ENCODE measurements at regions not wholly inside any gene's neighbourhood (a gene's known extent, or its start where the extent isn't known, plus 50 kb on each side); places are given as distances from the start of the nearest gene placed in this dataset.

DNA sequence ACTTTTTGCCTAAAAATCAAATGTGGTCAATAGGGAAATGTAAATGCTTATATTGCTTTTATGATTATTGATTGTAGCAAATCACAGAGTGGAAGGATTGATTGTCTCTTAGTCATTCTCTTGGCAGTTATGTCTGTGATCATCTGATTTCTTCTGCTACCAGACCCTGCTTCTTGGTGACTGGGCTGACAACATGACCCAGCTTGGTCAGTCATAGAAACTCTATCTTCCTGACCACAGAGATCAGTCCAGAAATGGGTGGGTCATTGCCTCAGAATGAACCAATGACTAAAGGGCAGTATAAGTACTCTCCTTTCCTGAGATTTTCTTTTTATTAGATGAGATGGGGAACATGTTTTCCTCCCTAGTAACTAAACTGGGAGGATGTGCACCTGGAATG is 87.6 kb downstream of the MAIP1 start:
- Histone ChIP-seq H3K27me3 (ENCODE audit: control insufficient read depth, insufficient read depth, low read length) (peaks cover 5% of the 10 kb centered on the region), H3K9me3 (ENCODE audit: control insufficient read depth in 2 of 2, low read length in 2 of 2) (peaks cover 0 to 12% of the 10 kb centered on the region in 2 experiments), H3K4me1 (ENCODE audit: control insufficient read depth, insufficient read depth, low read length, poor library complexity, severe bottlenecking) (no peaks in the 10 kb centered on the region), H3K36me3 (ENCODE audit: control insufficient read depth, insufficient read depth, low read length) (no peaks in the 10 kb centered on the region), H3K4me3 (ENCODE audit: low read depth, low read length) (no peak overlapping the region), H3K27ac (ENCODE audit: insufficient read depth, low read length, poor library complexity, severe bottlenecking) (no peak overlapping the region)
- Mint-ChIP-seq H3K27me3 (peaks cover 24% of the 10 kb centered on the region), H3K4me3 (no peak overlapping the region), H3K36me3 (no peaks in the 10 kb centered on the region), H3K27ac (no peak overlapping the region), H3K9me3 (peaks cover 0 to 27% (median 8%) of the 10 kb centered on the region in 7 donors), H3K4me1 (no peaks in the 10 kb centered on the region)
- ATAC-seq (ENCODE audit: low read depth in 2 of 2) (no peak), DNase-seq (no peak)

DNA sequence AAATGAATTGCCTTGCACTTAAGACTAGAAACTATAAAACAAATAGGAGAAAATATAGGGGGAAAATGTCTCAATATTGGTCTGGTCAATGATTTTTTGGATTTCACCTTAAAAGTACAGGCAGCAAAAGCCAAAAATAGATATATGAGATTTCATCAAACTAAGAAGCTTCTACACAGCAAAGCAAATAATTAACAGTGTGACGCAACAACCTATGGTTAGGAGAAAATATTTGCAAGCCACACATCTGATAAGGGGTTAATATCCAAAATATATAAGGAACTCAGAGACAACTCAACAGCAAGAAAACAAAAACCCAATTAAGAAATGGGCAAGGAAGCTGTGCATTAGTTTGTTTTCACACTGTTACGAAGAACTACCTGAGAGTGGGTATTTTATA is 89.1 kb downstream of the MAIP1 start:
- Histone ChIP-seq H3K4me3 (ENCODE audit: low read depth, low read length) (no peak overlapping the region), H3K27ac (ENCODE audit: insufficient read depth, low read length, poor library complexity, severe bottlenecking) (no peak overlapping the region), H3K9me3 (ENCODE audit: control insufficient read depth in 2 of 2, low read length in 2 of 2) (peaks cover 0 to 12% of the 10 kb centered on the region in 2 experiments), H3K36me3 (ENCODE audit: control insufficient read depth, insufficient read depth, low read length) (no peaks in the 10 kb centered on the region), H3K27me3 (ENCODE audit: control insufficient read depth, insufficient read depth, low read length) (peaks cover 5% of the 10 kb centered on the region), H3K4me1 (ENCODE audit: control insufficient read depth, insufficient read depth, low read length, poor library complexity, severe bottlenecking) (no peaks in the 10 kb centered on the region)
- Mint-ChIP-seq H3K36me3 (no peaks in the 10 kb centered on the region), H3K9me3 (peaks cover 0 to 27% (median 8%) of the 10 kb centered on the region in 7 donors), H3K27ac (no peak overlapping the region), H3K4me1 (no peaks in the 10 kb centered on the region), H3K27me3 (peaks cover 22% of the 10 kb centered on the region), H3K4me3 (no peak overlapping the region)
- DNase-seq (no peak), ATAC-seq (ENCODE audit: low read depth in 2 of 2) (no peak)

DNA sequence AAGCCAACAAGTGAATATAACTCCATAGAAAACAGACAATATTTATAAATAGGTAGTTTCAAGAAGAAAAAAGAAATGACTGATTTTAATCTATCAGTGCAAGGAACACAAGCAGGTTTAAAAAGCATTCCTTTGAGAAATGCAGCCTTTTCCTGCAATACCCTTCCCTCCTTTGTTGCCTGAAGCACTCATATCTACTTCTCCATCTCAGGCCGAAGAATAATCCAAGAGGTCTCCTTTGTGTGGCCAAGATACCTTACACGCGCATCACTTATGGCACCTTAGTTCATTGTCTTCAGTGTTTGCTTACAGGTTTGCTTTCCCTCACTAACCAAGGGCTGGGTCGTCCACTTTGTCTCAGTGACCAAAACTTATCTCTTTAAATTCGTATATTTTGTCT is 93.0 kb downstream of the MAIP1 start:
- Histone ChIP-seq H3K9me3 (ENCODE audit: control insufficient read depth in 2 of 2, low read length in 2 of 2) (peaks cover 0 to 12% of the 10 kb centered on the region in 2 experiments), H3K36me3 (ENCODE audit: control insufficient read depth, insufficient read depth, low read length) (no peaks in the 10 kb centered on the region), H3K27ac (ENCODE audit: insufficient read depth, low read length, poor library complexity, severe bottlenecking) (no peak overlapping the region), H3K4me1 (ENCODE audit: control insufficient read depth, insufficient read depth, low read length, poor library complexity, severe bottlenecking) (no peaks in the 10 kb centered on the region), H3K4me3 (ENCODE audit: low read depth, low read length) (no peak overlapping the region), H3K27me3 (ENCODE audit: control insufficient read depth, insufficient read depth, low read length) (no peaks in the 10 kb centered on the region)
- peaks cover 5% of the 10 kb centered on the region for H3K27me3 Mint-ChIP-seq
- H3K9me3 Mint-ChIP-seq: peaks cover 0 to 24% (median 8%) of the 10 kb centered on the region in 7 donors
- H3K36me3 Mint-ChIP-seq: no peaks in the 10 kb centered on the region
- H3K27ac Mint-ChIP-seq: no peak overlapping the region
- no peak overlapping the region for H3K4me3 Mint-ChIP-seq
- no peaks in the 10 kb centered on the region for H3K4me1 Mint-ChIP-seq
- ATAC-seq (ENCODE audit: low read depth in 2 of 2) (no peak), DNase-seq (no peak)

DNA sequence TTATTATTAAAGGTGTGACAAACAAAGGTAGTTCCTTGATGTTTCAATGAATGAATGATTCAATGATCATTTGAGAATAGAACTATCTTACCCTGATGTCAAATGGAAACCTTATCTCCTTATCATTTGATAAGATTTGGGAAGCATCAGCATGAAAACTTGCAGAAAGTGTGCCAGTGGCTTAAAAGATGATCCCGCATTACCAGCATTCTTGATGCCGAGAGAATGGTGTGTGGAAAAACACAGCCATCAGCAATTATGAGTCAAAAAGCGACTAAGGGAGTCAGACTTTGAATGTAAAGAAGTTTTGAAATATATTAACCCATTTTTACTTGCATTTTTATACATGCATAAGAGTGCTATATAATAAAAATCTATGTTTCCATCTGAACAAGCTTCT is 93.7 kb downstream of the MAIP1 start:
- H3K27ac ChIP-seq (ENCODE audit: insufficient read depth, low read length, poor library complexity, severe bottlenecking): no peak overlapping the region
- H3K9me3 Mint-ChIP-seq: peaks cover 0 to 23% (median 6%) of the 10 kb centered on the region in 7 donors
- no peak overlapping the region for H3K4me3 ChIP-seq (ENCODE audit: low read depth, low read length)
- H3K36me3 ChIP-seq (ENCODE audit: control insufficient read depth, insufficient read depth, low read length): no peaks in the 10 kb centered on the region
- no peak overlapping the region for H3K27ac Mint-ChIP-seq
- ATAC-seq (ENCODE audit: low read depth in 2 of 2): no peak
- no peak for DNase-seq
- H3K27me3 Mint-ChIP-seq: peaks cover 4% of the 10 kb centered on the region
- no peaks in the 10 kb centered on the region for H3K4me1 Mint-ChIP-seq
- no peak overlapping the region for H3K4me3 Mint-ChIP-seq
- peaks cover 0 to 12% of the 10 kb centered on the region in 2 experiments for H3K9me3 ChIP-seq (ENCODE audit: control insufficient read depth in 2 of 2, low read length in 2 of 2)
- H3K36me3 Mint-ChIP-seq: no peaks in the 10 kb centered on the region
- H3K27me3 ChIP-seq (ENCODE audit: control insufficient read depth, insufficient read depth, low read length): no peaks in the 10 kb centered on the region
- H3K4me1 ChIP-seq (ENCODE audit: control insufficient read depth, insufficient read depth, low read length, poor library complexity, severe bottlenecking): no peaks in the 10 kb centered on the region

DNA sequence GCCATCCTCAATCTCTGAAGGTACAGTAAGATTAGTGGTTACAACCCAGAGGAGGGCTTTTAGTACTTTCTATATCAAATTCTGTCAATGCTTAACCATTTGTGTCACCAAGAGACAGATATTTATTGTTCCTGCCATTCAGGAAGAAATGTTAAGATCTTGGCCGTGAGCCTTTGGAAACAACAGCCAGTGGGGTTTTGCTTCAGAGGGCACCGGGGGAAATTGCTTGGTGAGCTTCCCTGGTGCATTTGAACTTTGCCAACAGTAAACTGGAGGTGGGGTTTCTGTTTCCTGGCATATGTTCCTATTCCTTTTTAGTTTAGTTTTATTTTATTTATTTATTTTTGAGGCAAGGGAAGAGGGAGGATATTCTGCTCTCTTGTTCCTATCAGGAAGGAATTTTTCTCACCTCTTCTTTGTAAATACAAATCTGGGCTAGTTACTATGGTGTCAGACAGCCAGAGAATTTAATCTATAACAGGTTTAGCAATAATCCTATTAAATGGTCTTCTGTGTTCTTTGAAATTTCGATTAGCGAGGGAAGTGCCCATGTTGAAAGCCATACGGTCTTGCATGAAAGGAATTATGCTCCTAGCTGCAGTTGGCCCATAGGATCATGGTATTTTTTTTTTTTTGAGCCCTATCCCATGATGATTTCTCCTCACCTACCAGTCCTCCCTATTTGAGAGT is 95.7 kb downstream of the MAIP1 start:
- Mint-ChIP-seq H3K9me3 (peaks cover 0 to 8% (median 6%) of the 10 kb centered on the region in 7 donors), H3K27me3 (peaks cover 7% of the 10 kb centered on the region), H3K36me3 (no peaks in the 10 kb centered on the region), H3K4me3 (no peak overlapping the region), H3K27ac (no peak overlapping the region), H3K4me1 (no peaks in the 10 kb centered on the region)
- Histone ChIP-seq H3K27me3 (ENCODE audit: control insufficient read depth, insufficient read depth, low read length) (peaks cover 2% of the 10 kb centered on the region), H3K27ac (ENCODE audit: insufficient read depth, low read length, poor library complexity, severe bottlenecking) (no peak overlapping the region), H3K4me1 (ENCODE audit: control insufficient read depth, insufficient read depth, low read length, poor library complexity, severe bottlenecking) (no peaks in the 10 kb centered on the region), H3K9me3 (ENCODE audit: control insufficient read depth in 2 of 2, low read length in 2 of 2) (peaks cover 0 to under 1% of the 10 kb centered on the region in 2 experiments), H3K4me3 (ENCODE audit: low read depth, low read length) (no peak overlapping the region), H3K36me3 (ENCODE audit: control insufficient read depth, insufficient read depth, low read length) (no peaks in the 10 kb centered on the region)
- ATAC-seq (ENCODE audit: low read depth in 2 of 2) (no peak), DNase-seq (no peak)

DNA sequence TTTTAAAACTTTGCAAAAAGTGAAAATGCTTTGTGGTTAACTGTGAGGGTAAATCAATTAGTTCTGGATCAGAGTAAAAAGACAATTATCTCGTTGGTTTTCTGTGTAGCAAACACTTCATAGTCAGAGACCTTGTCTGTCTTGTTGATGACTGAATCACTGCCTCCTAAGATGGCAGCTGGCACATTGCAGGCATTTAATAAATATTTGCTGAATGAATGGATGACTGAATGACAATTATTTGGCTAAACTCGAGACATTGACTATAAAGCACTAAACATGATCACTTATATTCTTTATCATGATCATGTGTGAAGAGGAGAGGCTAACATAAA is 96.2 kb downstream of the MAIP1 start:
- DNase-seq (no peak), ATAC-seq (ENCODE audit: low read depth in 2 of 2) (no peak)
- no peaks in the 10 kb centered on the region for H3K36me3 Mint-ChIP-seq
- no peak overlapping the region for H3K4me3 Mint-ChIP-seq
- H3K9me3 Mint-ChIP-seq: peaks cover 0 to 5% (median 2%) of the 10 kb centered on the region in 7 donors
- Histone ChIP-seq H3K36me3 (ENCODE audit: control insufficient read depth, insufficient read depth, low read length) (no peaks in the 10 kb centered on the region), H3K4me1 (ENCODE audit: control insufficient read depth, insufficient read depth, low read length, poor library complexity, severe bottlenecking) (no peaks in the 10 kb centered on the region), H3K9me3 (ENCODE audit: control insufficient read depth in 2 of 2, low read length in 2 of 2) (no peaks in the 10 kb centered on the region), H3K27me3 (ENCODE audit: control insufficient read depth, insufficient read depth, low read length) (peaks cover 4% of the 10 kb centered on the region), H3K27ac (ENCODE audit: insufficient read depth, low read length, poor library complexity, severe bottlenecking) (no peak overlapping the region), H3K4me3 (ENCODE audit: low read depth, low read length) (no peak overlapping the region)
- no peak overlapping the region for H3K27ac Mint-ChIP-seq
- peaks cover 10% of the 10 kb centered on the region for H3K27me3 Mint-ChIP-seq
- no peaks in the 10 kb centered on the region for H3K4me1 Mint-ChIP-seq

DNA sequence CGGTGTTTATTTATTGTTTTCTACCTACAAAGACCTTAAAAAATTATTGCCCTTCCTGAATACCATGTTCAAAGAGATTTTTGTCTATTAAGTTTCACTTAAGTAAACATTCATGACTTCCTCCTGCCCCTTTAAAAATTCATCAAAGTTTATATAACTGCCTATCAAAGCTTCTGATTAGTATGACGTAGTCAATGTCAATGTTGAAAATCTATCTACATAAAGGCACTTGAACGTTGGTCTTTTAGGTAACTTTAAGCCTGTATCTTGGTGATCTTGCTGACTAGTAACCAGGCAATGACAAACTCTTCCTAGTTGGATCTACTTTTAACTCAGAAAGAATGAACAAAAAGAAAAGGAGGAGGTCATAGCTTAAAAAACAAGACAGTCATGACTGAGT is 97.2 kb downstream of the MAIP1 start:
- Histone ChIP-seq H3K27ac (ENCODE audit: insufficient read depth, low read length, poor library complexity, severe bottlenecking) (no peak overlapping the region), H3K9me3 (ENCODE audit: control insufficient read depth in 2 of 2, low read length in 2 of 2) (peaks cover 0 to 2% of the 10 kb centered on the region in 2 experiments), H3K4me3 (ENCODE audit: low read depth, low read length) (no peak overlapping the region), H3K4me1 (ENCODE audit: control insufficient read depth, insufficient read depth, low read length, poor library complexity, severe bottlenecking) (no peaks in the 10 kb centered on the region), H3K27me3 (ENCODE audit: control insufficient read depth, insufficient read depth, low read length) (peaks cover 4% of the 10 kb centered on the region), H3K36me3 (ENCODE audit: control insufficient read depth, insufficient read depth, low read length) (no peaks in the 10 kb centered on the region)
- peaks cover 0 to 4% (median 0%) of the 10 kb centered on the region in 7 donors for H3K9me3 Mint-ChIP-seq
- no peak overlapping the region for H3K4me3 Mint-ChIP-seq
- no peaks in the 10 kb centered on the region for H3K4me1 Mint-ChIP-seq
- H3K36me3 Mint-ChIP-seq: no peaks in the 10 kb centered on the region
- ATAC-seq (ENCODE audit: low read depth in 2 of 2) (no peak), DNase-seq (no peak)
- no peak overlapping the region for H3K27ac Mint-ChIP-seq
- peaks cover 12% of the 10 kb centered on the region for H3K27me3 Mint-ChIP-seq
